HG03432 (cell line): ENCODE measurements at regions not wholly inside any gene's neighbourhood (a gene's known extent, or its start where the extent isn't known, plus 50 kb on each side); places are given as distances from the start of the nearest gene placed in this dataset.

Experiments
- ATAC-seq: cut with Tn5 transposase; IDR thresholded peaks from one replicate; pipeline ENCODE4 v1.9.1; 2021; ENCODE audit warnings: mild to moderate bottlenecking, moderate library complexity; ENCODE audit not compliant: unreplicated experiment

DNA sequence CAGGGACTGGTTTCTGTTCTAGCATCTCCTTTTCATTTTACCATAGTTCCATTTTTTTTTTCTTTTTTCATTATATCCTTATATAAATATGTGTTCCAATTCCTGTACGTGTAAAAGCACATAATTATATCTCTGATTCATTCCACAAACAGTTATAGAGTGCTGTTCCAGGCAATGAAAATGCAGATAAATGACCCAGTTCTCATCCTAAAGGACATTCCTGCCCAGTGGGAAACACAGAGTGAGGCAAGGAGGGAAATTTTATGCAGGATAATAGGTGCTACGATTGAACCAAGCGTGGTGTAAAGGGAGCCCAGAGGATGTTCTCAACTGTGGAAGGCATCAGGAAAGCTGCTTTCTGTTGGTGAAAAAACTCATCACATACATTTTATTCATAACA is 408.1 kb downstream of the GATA3 start:
- ATAC-seq: no peak

DNA sequence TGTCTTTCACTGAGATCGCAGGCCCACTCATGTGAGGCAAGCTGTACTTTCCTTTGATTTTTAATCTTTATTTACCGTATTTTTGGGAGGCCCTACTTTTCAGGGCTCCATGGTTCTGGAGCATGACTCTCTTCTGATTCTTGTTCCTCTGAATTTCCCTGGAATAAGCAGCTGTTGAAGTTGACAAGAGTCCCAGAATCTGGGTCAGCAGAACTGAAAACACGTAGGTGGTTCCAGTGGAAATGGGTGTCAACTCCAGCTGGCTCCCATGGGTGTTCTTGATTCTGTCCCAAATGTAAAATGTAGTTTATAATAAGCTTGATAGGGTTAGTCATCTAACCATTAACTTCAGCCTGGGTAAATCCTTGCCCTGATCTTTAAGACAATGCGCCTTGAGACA is 409.4 kb downstream of the GATA3 start:
- no peak for ATAC-seq

DNA sequence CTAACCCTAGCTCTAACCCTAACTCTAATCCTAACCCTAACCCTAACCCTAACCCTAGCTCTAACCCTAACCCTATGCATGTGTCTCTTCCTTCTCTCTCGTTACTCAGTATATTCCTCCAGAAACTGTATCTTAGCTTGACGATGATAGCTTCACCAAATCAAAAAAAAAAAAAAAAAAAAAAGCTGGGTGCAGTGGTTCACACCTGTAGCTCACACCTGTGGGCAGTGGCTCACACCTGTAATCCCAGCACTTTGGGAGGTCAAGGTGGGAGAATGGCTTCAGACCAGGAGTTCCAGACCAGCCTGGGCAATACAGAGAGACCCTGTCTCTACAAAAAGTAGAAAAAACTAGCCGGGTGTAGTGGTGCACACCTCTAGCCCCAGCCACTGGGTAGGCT is 414.0 kb downstream of the GATA3 start:
- ATAC-seq: no peak

DNA sequence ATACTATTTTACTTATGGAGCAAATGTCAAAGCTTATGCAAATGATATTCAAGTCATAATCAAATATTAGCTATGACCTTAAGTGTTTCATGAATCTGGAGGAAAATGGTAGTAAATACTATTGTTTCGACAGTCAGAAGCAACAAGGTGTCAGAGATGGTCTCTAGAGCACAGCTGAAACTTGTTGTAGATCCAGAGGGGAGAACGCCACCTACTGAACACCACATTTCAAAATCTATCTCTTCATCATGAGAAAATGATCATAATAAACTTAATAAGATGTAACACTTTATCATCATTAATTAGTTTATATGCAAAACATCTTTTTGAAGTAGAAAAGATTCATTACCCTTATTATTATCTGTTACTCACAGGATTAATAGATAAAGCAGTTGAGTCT is 418.7 kb downstream of the GATA3 start:
- ATAC-seq: no peak

DNA sequence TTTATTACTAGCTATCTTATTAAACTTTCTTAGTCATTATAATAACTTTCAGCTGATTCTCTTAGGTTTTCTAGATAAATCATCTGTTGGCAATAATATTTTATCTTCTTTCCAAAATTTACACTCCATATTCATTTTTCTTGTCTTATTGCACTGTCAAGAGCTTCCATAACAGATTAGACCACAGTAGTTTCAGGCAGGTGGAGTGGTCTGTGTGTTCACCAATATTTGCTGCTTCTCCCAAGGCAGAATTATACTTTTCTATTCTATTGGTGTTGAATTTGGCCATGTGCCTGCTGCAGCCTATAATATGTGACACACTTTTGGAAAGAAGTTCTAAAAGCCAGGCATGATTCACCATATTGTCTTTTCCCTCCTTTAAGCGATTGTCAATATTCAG is 422.8 kb downstream of the GATA3 start:
- no peak for ATAC-seq

DNA sequence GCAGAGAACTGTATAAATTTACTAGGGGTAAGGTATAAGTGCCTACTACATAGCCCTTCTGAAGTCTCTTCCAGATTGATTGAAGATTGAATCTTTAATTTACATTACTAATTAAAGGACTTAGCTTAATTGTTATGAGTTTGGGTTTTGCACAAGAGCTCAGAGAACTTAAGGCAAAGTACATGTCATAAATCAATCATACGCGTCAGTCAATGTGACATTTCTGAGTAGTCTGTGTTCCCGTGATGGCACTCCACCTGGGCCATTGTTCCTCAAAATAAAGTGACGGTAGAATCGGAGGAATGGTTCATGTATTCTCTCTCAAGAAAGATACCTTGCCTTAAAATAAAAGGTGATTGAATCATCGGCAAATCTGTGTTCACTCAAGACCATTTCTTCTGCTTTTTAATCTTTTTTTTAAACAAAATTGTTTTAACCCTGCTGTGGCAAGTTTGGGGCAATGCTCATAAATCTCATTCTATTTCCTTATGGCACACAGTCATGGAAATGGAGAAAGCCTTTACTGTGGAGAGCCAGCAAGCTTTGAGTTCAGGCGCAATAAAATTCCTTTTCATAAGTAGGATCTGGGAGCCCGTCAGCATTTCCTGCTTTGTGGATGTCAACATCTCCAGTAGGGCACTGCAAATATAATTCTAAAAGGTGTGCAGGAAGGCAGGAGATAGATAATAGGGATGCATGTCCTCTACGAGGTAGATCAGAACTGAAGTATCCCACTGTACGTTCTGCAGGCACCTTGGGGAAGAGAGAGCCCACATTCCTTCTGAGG is 427.4 kb downstream of the GATA3 start:
- no peak for ATAC-seq

DNA sequence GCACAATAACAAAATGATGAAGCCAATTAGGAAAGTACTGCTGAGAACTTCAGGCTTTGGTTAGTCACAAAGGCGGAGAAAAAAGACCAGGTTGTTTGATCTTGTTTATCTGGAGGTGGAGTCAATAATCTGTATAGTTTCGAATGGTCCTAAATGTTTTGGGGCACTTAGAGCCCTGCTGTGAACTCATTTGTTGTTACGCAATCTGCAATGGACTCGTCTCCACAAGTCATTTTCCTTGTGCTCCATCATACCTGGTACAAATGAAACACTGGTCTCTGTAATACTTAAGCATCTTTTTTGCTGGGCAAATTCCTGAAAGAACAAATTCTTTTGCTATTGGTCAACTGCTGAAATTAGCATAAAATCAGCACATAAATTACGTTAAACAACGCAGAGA is 430.5 kb downstream of the GATA3 start:
- no peak for ATAC-seq

DNA sequence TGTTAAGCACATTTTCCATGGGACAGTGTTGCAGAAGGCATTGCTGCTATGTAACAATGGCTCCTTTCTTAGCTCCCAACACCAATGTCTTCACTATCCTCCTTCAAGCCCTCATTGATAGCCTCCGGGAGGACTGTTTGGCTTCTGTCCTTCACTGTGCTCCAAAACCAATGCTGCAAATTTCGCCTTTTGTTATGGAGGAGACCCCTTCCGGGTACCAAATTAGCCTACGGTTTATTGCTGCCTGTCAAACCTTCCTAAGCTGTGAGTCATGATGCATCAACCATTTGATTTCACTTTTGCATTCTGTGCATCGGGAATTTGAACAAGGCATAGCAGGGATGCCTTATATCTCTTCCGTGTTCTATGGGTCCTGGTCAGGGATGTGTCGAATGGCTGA is 432.9 kb downstream of the GATA3 start:
- ATAC-seq: no peak

DNA sequence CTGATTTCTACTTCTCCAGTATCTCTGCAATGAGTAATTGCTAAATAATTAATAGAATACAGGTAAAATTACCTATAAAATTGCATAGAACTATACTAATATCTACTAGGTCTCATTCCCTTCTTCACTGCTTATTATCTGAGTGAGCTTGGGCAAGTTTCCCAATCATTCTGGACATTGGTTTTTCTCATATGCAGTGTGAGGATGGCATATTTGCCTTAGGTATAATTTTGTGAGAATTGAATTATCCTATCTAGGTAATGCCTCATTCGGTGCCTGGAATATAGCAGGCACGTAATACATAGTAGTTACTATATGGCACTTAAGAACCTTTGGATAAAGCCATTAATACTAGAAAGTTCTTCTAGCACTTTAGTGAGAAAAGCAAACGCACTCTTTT is 434.7 kb downstream of the GATA3 start:
- ATAC-seq: no peak

DNA sequence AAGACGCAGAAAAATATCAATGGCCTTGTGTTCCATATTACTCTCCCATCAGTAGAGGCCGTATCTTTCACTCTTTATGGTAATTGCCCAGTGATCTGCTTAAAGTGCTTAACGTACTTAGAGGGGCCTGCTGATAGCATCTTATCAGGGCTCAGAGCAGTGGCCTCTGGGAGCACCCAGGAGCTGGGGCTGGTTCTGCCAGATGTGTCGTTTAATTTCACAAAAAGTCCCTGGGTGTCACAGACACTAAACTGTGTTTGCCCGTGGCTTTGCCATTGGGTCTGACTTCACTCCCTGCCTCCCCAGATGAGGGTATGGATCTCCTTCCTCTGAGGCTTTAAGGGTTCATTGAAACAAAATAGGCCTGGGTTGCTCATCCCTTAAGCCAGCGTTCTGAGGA is 435.3 kb downstream of the GATA3 start:
- ATAC-seq: no peak

DNA sequence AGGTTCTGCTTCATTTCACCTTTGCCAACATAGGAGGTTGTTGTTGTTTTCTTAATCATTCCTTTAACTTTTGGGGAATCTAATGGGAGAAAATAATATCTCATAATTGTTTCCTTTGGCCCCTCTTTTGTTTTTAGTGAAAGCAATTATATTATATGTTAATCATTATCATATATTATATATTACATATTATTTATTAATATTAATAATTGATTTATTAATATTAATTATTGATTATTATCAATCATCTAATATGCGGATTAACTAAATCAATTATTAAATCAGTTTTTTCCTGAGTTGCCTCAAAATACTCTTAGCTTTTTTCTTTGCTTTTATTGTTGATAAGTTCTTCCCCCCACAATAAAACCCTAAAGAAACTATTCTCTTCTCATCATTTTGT is 443.8 kb downstream of the GATA3 start:
- ATAC-seq: no peak

DNA sequence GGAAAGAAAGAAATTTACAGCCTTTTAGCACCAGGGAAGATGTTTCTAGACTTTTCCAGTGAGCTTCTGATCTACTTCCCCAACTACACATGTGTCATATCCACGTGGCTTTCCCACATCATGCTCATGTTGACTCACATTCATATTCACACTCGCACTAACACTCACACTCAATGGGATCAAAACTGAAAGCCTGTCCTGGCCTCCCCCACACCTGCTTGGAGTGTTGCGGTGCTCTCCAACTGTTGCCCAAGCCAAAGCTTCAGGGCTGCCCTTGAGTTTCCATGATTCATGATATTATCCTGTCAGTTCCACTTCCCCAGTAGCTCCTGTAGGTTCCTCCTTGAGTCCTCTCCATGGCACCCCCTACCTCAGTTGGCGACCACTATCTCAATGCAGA is 444.4 kb downstream of the GATA3 start:
- no peak for ATAC-seq

DNA sequence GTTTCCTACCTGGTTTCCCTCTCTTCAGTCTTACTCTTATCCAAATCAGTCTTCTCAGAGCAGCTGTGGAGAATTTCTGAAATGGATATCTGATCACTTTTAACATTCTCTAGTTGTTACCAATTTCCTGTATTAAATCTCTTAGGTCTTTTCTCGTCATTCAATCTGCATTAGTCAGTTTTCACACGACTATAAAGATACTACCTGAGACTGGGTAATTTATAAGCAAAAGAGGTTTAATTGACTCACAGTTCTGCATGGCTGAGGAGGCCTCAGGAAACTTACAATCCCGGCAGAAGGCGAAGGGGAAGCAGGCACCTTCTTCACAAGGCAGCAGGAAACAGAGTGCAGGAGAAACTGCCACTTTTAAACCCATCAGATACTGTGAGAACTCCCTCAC is 444.8 kb downstream of the GATA3 start:
- no peak for ATAC-seq

DNA sequence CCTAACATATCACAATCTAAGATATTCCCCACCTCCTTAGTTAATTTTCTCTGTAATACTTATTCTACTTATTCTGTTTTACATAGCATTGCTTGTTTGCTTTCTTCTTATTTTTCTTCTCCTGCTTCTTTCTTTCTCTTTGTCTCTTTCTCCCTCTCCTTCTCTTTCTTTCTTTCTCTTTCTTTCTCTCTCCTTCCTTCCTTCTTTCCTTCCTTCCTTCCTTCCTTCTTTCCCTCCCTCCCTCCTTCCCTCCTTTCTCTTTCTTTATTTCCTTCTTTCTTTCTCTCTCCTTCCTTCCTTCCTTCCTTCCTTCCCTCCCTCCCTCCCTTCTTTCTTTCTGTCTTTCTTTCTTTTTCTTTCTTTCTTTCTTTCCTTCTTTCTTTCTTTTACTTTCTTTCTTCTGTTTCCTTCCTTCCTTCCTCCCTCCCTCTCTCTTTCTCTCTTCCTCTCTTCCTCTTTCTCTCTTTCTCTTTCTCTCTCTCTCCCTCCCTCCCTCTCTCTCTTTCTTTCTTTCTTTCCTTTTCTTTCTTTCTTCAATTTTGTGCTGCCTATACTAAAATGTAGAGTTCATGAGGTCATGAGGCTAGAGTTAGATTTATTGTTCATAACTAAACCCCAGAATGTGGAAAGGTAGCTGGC is 445.4 kb downstream of the GATA3 start:
- no peak for ATAC-seq

DNA sequence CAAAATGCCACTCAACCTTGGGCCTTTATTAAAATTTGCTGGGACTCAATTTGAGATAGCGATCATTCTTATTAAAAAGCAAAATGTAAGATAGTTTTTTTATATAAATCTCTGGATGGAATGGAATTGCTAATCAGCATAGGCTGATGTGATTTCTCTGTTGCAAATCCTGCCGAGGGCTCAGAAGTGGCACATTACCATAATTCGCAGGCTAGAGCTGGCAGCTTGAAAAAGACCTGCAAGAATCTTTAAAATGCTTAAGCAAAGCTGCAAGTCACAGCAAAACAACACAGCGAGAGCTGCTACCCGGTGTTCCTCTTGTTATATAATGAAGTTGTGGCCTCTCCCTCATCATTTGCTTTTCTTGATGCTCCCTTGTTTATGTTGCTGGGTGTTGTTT is 448.1 kb downstream of the GATA3 start:
- no peak for ATAC-seq

DNA sequence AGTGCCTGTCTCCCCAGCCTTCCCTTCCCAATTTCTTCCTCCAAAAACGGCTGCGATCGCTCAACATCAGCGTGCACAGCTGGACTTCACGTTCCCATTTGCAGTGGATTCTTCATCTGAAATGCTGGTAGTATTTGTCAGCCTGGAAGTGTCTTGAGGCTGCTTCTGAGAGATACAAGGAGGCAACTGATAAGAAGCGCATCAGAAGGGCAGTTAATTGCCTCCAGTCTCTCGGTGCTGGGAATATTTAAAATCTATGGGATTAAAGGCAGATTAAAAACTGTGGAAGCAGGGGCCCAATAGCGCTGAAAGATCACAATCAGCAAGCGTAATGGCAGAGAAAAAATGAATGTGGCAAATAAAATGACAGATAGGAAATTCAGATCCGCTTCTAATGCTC is 450.0 kb downstream of the GATA3 start:
- ATAC-seq: no peak

DNA sequence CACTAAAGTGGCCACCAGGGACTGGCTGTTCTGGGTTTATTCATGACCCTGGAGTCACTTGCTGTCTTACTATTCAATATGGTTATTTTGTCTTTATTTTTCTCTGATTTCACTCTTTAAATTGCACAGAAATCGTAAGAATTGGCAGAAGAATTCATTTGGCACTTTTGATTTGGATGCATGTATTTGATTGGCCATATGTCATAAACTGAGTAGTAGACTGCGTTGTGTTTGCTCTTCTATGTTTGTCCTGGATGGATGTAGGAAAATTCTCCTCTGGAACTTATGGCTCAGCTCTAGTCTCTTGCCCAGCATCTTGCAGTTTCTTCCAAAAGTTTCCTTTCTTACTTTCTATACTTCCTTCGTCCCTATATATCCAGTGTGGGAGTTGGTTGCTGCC is 452.7 kb downstream of the GATA3 start:
- no peak for ATAC-seq

DNA sequence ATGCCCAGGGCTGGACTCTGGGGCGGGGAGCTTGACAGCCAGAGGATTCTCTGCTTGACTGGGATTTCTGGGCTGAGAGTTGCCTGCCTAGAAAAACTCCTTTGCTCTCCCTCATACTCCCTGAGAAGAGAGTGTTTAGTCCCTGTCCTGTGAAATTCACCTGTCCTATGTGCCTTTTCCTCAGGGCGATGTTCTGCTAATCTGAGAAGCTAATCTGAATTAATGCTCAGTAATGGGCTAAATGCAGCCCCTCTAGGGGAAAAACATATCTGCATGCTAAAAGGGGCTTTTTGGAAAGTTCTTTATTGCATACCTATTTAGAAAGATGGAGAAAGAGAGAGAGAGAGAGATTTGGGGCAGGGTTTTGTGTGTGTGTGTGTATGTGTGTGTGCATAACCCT is 454.4 kb downstream of the GATA3 start:
- ATAC-seq: no peak

DNA sequence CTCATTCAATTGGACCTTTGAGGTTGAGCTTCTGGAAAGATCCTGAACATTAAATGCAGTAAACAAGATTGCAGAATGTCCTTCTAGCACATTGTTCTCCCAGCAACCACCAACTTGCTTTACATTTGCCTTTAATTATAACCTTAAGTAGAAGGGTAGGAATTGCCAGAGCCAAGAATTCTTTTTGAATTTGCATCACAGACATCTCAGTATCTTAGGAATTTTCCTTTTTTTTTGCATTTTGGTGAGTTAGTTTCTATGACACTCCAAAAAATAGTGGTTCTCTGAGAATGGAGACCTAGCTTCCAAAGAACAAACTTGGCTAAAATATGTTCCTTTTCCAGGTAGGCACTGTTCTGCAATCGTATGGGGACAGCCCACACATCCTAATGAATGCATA is 456.0 kb downstream of the GATA3 start:
- no peak for ATAC-seq

DNA sequence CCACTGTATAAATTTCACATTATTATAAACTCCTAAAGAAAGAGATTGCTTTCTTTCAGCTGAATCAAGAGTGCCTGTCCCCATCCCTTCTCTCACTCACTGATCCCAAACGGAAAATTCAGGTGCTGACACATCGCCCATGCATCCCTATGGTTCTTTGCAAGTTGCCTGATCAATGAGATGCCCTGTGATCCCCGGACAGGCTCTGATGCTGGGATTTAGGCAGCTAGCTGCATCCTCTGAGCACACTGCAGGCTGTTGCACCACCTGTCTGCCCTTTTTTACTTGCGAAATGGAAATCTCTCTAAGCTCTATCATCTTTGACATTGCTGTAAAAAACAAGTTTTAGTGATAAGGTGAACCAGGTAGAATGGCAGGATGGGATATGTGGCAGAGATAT is 456.5 kb downstream of the GATA3 start:
- ATAC-seq: no peak

DNA sequence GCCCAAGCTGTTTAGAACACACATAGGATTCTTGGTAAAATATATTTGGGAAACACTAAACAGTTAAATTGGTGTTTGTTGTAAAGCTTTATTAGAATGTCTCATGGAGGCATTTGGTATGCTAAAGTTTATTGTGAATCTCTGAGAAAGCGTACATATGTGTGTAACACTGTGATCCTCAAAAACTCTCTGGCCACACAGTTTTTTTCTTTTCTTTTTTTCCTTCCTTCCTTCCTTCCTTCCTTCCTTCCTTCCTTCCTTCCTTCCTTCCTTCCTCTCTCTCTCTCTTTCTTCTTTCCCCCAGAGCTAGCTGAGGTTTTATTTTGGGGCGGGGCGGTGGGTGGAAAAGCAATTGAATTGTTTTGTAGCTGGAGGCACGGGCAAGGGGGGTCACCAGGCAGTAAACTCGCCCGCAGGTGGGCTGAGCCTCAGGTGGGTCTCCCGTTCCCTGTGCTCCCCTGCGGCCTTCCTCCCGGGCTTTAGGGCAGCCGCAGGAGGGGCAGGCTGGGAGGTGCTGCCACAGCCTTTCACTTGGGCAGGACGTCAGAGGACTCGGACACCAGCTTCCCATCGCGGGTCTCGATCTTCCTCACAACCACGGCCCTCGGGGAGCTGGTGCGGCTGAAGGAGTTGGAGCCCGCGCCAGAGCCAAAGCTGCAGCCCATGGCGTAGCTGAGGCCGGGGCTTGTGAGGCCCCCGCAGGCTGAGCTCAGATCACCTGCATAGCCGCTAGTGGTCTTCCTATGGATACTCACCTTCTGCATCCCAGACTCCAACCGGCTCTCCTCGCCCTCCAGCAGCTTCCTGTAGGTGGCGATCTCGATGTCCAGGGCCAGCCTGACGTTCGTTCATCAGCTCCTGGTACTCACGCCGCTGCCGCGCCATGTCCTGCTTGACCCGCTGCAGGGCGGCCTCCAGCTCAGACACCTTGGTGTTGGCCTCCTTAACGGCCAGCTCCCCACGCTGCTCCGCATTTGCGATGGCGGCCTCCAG is 459.0 kb downstream of the GATA3 start:
- ATAC-seq: no peak

DNA sequence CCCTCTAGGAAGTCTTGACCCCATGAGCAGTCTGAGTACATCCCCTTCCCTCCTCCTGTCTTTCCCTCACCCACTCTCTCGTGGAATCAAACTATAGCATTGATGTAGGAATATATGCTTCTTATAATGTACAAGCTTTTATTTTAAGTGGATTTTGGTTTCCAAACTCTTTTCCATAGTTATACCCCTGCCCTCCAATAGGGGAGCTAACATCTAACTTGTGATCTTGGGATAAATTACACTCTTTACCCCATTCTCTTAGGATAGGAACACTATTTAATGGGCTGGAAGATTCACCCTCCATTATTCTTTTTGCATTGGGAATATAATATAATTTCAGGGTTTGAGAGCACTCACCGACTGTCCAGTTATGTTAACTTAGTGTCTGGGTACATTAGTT is 465.9 kb downstream of the GATA3 start:
- no peak for ATAC-seq
